IMR-90 (cell line): ENCODE measurements at regions not wholly inside any gene's neighbourhood (a gene's known extent, or its start where the extent isn't known, plus 50 kb on each side); places are given as distances from the start of the nearest gene placed in this dataset.

Experiments used
- CEBPB ChIP-seq: IDR thresholded peaks from 2 replicates; pipeline ENCODE4 v1.6.1; 2012; ENCODE audit warnings: low read depth, low read length, improper control_type of control experiment
- FOS ChIP-seq: fragments of 150-350 bp; IDR thresholded peaks from 2 replicates; pipeline ENCODE4 v1.6.1; 2016; ENCODE audit warnings: low read depth, low read length
- MAZ ChIP-seq: IDR thresholded peaks from 2 replicates; pipeline ENCODE4 v1.6.1; 2012; ENCODE audit warnings: low read depth, mild to moderate bottlenecking, low read length, improper control_type of control experiment, moderate library complexity, borderline replicate concordance
- POLR2A ChIP-seq: IDR thresholded peaks from 2 replicates; pipeline ENCODE4 v1.6.1; 2012; ENCODE audit warnings: mild to moderate bottlenecking, low read depth, low read length
- RAD21 ChIP-seq: IDR thresholded peaks from 2 replicates; pipeline ENCODE4 v1.6.1; 2012; ENCODE audit warnings: low read length, improper control_type of control experiment
- RCOR1 ChIP-seq: IDR thresholded peaks from 2 replicates; pipeline ENCODE4 v1.6.1; 2012; ENCODE audit warnings: mild to moderate bottlenecking, low read length, improper control_type of control experiment; ENCODE audit not compliant: insufficient replicate concordance
- USF2 ChIP-seq: fragments of 150-350 bp; IDR thresholded peaks from 2 replicates; pipeline ENCODE4 v1.6.1; 2017; ENCODE audit warnings: mild to moderate bottlenecking, antibody characterized with exemption, low read length, low read depth
- TF ChIP-seq, protein P1 (sequence below): conservative IDR thresholded peaks from 2 replicates; pipeline ENCODE4 v1.5.1; 2012; ENCODE audit warnings: mild to moderate bottlenecking, low read depth, low read length, improper control_type of control experiment

DNA sequence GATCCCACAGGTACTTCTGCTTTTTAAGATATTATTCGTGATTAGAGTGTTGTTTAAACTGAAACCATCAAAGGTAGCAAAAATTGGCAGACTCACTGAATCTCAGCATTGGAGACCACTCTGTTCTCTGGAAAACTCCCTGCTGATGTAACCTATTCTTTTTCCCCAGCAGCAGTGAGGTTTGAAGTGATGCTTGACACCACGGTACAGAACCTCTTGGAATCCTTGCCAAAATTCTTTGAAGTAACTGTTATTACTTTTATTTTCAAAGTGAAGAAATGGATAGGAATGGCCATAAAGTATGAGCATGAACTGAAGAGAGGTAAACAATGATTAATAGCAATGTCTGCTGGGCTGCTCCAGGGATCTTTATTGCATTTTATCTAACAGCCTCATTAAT lies 66.4 kb upstream of the KL start:
- TF ChIP-seq, protein P1, sequence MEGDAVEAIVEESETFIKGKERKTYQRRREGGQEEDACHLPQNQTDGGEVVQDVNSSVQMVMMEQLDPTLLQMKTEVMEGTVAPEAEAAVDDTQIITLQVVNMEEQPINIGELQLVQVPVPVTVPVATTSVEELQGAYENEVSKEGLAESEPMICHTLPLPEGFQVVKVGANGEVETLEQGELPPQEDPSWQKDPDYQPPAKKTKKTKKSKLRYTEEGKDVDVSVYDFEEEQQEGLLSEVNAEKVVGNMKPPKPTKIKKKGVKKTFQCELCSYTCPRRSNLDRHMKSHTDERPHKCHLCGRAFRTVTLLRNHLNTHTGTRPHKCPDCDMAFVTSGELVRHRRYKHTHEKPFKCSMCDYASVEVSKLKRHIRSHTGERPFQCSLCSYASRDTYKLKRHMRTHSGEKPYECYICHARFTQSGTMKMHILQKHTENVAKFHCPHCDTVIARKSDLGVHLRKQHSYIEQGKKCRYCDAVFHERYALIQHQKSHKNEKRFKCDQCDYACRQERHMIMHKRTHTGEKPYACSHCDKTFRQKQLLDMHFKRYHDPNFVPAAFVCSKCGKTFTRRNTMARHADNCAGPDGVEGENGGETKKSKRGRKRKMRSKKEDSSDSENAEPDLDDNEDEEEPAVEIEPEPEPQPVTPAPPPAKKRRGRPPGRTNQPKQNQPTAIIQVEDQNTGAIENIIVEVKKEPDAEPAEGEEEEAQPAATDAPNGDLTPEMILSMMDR: no peak
- no peak for TF ChIP-seq USF2
- no peak for TF ChIP-seq POLR2A
- no peak for TF ChIP-seq RAD21
- TF ChIP-seq FOS: no peak
- TF ChIP-seq MAZ: no peak
- TF ChIP-seq RCOR1: no peak
- no peak for TF ChIP-seq CEBPB
